Tongue (tissue), 1 donor: ENCODE measurements at regions not wholly inside any gene's neighbourhood (a gene's known extent, or its start where the extent isn't known, plus 50 kb on each side); places are given as distances from the start of the nearest gene placed in this dataset.
"Not testable (repeated sequence)": the region's sequence is repeated elsewhere in the genome, so short reads cannot be mapped to it uniquely, and the experiment has no call there.

Source experiments
- DNase-seq: peaks from one replicate; pipeline ENCODE4 v3.0.0-alpha.2; 2015

DNA sequence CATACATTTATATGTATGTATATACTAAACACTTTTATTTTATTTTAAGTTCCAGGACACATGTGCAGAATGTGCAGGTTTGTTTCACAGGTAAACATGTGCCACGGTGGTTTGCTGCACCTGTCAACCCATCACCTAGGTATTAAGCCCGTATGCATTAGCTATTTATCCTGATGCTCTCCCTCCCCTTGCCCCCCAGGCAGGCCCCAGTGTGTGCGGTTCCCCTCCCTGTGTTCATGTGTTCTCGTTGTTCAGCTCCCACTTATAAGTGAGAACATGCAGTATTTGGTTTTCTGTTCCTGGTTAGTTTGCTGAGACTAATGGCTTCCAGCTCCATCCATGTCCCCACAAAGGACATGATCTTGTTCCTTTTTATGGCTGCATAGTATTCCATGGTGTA, 158.3 kb downstream of the TMEM132E start:
- not testable (repeated sequence) for DNase-seq

DNA sequence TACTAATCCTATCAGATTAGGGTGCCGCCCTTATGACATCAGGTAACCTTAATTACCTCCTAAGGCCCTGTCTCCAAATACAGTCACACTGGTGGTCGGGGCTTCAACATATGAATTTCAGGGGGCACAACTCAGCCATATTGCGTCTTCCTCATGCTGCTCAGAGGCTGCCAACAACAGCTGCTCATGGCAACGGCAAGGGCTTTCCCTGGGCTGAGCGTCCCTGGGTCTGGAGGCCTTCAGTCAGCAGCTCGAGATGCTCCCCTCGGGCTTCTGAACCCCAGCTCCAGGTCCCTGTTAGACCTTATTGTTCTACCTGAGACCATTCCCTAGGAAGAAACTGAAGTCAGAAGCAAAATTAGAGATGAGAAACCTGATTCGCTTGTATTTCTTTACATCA, 157.2 kb downstream of the TMEM132E start:
- no peak for DNase-seq

DNA sequence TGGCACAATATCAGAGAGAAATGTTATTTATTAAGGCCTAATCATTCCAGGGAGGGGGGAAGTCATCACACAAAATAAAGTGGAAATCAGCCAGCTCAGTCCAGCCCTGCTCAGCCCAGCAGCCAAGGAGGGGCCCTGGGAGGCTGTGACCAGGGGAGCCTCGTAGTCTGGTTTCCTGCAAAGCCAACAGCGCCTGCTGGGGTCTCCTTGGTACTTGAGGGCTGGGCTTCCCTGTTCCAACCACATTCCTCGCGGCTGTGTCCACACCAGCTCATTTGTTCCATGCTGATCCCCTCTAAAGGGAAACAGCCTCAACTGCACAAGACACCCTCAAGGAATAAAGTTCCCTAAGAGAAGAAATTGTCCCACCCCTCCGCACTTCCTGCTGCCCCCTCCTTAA, 154.0 kb downstream of the TMEM132E start:
- DNase-seq = no peak

DNA sequence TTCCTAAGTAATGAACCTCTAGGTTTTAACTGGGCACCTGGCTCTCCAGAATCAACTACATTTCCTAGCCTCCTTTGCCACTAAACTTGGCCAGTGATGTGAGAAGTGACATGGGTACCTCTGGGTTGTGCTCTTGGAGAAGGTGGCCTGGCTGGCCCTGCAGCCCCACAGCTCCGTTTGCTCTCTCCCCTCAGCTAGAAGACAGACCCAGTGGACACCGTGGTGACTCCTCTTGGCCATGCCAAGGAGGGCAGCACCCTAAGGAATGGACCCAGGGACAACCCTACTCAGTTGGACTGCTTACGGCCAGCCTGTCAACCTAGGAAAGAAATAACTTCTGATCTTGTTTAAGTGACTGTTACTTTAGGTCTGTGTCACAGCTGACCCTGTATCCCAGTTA, 151.4 kb downstream of the TMEM132E start:
- no peak for DNase-seq

DNA sequence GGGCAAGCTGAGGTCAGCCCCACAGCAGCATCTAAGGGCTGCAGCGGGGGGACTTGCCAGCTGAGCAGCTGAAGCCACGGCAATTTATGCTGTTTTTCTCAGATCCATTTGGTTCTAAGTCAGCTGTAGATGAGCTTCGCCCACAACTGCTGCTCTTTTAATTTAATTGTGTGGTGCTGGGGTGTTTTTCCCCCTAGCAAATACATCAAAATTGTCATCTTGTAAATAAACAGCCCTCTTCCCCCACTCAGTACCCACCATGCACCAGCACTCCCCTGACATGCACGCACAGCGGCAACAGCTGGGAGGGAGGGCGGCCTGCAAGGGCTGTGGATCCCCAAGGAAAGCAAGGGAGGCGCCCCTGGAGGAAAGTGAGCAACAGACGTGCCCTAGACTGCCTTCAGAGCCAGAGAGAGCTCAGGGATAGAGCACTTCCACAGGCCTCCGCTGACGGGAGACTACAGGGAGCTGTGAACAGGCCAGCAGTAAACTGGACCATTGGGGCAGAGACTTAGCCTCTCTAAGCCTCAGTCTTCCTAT, 149.5 kb downstream of the TMEM132E start:
- no peak for DNase-seq

DNA sequence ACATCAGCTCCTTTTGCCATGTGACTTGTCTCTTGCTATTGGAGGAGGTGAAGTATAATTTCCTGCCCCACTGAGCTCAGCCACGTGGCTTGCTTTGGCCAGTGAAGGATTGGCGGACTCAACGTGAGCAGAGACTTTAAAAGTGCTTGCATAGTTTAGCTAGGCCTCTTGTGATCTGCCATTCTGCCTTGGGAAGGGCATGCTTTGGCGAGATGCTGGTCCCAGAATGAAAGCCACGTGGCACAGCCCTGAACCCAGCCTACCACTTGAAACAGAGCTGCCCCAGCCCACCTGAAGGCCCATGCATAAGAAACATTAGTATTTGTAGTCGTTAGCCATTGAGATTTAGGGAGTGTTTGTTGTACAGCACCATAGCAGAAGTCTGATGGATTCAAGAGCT, 148.2 kb downstream of the TMEM132E start:
- DNase-seq = no peak

DNA sequence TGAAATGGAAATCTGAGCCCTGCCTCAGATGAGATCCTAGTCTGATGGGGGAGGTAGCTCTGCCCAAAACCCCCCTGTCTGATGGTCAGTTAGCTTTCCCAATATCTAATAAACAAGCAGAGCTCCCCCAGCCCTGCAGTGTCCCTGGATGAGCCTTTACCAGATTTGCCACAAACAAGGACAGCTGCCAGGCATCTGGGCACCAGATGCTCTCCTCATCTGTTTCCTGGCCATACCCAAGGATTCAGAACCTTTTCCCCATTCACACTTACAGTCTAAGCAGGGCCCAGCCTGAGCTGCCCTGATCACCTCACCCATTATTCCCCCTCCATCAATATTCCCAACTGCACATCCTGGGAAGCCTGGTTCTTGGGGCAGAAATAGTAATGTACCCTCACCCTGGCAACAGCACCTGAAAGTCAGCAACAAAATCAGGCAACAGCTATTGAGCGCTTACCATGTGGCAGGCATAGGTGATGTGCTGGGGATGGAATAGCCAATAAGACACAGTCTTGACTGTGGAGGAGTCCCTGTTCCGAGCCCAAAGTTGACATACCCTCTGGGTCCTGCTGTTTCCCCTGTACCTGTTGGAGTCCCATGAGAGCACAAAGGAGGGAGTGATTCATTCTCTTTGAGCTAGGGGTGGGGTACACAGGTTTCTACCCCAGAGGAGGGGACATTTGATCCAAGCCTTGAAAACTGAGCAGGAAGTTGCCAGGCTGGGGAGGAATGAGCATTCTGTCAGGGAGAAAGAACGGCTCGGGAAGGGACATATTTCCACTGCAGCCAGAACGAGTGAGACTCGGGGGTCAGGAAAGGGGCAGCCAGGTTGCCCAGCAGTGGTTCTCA, 147.4 kb downstream of the TMEM132E start:
- no peak for DNase-seq

DNA sequence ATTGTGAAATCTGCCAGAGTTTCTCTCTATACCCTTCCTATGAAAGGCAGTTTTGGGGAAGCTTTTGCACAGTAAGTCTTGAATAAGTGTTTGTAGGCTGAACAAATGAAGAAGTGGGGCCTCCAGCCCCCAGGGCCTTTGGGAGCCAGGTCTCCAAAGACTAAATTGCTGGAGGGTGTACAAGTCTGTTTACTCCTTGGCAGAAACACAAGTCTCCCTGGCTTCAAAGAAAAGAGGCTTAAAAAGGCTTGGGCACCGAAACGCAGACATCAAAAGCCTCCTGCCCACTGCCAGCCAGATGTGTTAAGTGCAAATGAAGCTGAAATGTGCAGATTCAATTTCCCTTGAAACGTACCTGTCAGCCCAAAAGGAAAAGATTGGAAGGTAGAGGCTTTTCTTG, 146.3 kb downstream of the TMEM132E start:
- no peak for DNase-seq

DNA sequence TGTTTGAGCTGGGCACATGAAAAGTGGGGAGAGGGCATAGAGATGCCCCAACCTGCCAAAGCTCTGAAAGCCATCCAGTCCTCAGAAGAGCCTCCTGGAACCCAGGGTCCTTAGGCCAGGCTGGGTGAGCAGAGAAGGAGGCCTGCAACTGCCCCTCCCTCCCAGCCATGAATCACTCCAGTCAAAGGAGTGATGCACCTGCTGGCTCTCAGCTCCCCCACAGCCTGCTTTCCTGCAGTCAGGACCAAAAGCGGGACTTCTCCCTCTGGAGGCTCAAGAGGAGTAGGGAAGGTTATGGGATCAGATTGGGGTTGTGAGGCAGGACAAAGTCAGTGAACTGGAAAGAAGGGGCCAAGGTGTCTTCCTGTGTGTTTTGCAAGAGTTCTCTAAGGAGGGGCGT, 145.6 kb downstream of the TMEM132E start:
- no peak for DNase-seq

DNA sequence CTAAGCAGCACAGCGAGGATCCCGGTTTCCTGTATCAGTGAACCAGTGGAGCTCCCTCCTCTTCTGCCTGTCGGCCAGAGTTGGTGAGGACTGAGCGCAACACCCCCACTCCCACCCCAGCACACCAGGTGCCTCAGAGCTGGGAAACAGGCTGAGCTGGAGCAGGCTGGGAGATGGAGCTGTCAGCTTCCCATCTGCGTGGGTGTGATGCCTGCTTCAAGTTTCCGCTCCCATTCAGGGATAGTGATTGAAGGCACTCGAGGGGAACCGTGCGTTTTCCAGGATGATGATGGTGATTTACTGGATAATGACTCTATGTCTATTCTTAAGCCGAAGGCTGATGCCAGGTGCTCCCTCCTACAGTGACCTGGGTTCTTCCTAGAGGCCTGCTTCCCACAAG, 144.5 kb downstream of the TMEM132E start:
- DNase-seq = no peak

DNA sequence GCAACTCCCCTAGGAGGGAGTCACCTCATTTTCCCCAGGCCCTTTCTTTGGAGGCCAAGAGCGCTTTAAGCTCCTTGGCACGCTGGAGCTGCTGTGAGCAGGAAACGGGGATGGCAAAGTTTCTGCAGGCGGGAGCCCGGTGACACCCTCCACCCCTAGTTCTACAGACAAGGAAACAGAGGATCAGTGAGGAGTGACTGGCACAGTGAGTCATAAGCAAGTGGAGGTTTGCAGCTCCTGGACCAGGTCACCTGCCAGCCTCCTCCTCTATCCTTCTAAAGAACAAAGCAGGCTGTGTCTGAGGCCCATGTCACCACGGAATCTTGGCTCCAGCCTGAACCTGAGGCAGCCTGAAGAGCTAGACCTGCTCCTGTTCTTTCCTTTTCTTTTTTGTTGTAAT, 141.9 kb downstream of the TMEM132E start:
- no peak for DNase-seq

DNA sequence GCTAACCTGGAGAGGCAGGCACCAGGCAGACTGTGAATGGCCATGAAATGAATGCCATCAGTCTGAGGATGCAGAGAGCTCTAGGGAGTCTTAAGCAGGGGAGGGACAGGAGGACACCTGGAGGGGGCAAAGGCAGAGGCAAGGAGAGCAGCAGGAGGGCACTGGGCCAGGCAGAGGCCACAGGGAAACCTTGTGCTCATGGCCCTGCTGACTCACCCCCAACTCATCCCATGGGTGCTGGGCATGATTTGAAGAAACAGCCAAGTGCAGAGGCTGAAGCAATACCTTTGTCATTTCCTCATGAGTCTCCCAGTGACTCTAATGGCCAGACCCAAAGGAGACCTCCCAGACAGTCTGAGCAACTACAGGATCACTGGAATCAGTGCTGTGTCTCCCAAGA, 141.4 kb downstream of the TMEM132E start:
- no peak for DNase-seq

DNA sequence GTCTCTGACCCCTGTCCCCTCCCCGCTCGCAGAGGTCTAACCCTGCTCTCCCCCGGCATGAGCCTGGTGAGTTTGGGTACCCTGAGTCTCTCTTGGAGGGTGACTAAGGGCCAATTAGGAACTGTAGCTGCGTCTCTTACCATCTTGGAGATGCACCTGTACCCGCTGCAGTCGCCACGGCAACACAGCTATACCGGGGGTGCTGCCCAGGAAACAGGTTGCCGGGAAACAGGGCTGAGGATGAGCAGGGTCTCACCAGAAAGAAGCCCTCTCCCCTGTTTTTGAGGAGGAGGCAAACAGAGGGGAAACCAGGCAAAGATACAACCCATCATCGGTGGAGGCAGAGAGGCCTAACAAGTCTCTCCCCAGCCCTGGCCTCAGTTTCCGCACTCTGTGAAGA, 140.2 kb downstream of the TMEM132E start:
- DNase-seq = no peak

DNA sequence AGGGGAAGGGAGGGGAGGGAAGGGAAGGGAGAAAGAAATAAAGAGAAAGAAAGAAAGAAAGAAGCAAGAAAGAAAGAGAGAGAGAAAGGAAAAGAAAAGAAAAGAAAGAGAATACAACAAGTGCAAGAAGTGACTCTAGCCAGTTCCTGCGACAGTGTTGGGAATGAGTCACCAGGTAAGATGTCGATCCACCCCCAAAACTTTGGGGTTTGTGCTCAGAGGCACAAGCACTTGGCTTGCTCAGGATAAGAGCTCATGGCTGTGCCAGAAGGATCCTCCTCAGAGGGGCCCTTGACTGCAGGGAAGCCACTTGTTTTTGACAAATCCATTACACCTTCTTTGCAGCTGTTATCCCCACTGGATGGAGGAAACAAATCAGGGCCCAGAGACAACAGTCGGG, 137.7 kb downstream of the TMEM132E start:
- DNase-seq = no peak

DNA sequence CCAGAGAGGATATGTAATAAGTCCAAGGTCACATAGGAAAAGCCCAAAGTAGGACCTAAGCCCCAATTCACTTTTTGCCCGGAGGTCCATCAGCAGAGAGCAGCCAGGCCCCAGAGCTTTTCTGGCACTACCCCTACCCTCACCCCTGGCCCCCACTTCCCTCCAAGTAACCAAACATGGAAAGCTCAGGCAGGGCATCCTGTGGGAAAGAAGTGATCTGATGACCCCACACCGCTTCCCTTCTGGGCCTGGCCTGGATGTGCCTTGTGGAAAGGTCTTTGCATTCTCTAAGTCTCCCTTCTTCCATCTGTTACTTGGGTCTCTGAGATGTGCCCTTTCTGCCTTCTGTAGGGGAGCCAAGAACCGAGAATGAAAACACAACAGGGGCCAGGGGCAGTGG, 136.9 kb downstream of the TMEM132E start:
- DNase-seq = no peak

DNA sequence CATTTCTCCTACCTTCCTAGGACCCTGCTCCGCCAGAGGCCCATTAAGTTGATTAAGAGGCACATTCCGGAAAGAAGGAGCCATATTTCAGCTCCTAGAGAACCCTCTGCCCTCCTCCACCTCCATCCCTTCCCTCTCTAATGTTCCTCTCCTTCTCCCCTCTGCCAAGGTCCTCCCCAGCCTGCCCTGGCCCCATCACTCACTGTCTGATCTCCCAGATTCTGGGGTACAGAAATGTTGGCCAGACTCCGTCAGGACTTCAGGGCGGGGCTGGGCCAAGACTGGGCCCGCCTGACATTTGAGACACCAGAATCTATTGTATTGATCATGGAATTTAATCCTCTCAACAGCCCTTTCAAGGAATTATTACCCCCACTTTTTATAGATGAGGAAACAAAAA, 136.1 kb downstream of the TMEM132E start:
- no peak for DNase-seq

DNA sequence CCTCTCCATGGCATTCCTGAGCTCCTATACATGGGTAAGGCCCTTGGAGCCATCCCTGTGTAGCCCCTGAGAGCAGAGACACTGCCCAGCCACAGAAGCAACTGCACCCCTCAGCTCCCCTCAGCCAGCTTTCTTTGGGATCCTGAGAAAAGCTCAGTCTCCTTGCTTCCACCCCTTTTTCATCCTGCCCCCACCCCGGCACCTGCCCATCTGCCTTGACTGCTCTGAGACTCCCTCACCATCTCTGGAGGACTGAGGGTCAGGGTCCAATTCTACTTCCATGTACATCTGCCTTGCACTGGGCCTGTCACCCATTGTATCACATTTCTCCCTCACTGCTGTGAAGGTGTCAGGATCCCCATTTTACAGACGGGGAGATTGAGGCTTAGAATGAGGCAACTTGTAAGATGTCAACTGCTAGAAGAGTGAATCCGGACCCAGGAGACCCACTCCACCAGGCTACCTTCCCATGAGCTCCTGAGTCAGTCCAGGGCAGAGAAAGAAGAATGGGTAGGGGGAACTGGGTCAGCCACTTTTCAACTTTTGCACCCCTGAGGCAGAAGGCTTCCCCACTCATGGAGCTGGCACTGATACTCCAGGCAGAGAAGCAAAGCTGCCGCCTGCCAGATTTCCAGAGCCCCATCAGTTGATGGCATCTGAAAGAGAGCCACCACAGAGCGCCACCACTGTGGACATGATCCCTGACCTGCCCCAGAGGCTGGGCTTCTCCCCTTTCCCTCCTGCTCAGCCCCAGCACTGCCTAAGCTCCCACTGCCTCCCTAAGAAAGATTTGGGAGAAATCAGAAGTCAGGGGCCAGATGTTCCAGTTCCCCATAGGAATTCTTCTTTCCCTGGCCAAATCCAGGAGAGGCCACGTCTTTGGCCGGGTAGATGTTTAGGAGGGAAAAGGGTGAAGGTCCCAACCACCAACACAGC, 135.4 kb downstream of the TMEM132E start:
- no peak for DNase-seq

DNA sequence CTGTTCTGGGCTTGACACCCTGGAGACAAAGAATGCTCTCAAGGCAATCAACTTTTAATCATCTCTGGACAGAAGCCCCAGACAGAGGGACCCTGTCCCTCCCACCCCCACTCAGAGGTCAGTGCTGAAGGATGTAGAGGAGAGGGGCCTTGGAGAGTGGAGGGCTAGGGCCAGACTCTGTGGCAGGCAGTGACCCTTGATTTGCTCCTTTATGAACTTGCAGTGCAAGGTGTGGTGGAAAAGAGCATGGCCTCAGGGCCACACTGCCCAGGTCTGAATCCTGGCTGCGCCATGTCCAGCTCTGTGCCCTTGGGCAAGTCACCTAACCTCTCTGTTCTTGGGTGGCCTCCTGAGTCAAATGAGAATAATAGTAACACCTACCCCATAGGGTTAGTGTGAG, 134.3 kb downstream of the TMEM132E start:
- DNase-seq = no peak

DNA sequence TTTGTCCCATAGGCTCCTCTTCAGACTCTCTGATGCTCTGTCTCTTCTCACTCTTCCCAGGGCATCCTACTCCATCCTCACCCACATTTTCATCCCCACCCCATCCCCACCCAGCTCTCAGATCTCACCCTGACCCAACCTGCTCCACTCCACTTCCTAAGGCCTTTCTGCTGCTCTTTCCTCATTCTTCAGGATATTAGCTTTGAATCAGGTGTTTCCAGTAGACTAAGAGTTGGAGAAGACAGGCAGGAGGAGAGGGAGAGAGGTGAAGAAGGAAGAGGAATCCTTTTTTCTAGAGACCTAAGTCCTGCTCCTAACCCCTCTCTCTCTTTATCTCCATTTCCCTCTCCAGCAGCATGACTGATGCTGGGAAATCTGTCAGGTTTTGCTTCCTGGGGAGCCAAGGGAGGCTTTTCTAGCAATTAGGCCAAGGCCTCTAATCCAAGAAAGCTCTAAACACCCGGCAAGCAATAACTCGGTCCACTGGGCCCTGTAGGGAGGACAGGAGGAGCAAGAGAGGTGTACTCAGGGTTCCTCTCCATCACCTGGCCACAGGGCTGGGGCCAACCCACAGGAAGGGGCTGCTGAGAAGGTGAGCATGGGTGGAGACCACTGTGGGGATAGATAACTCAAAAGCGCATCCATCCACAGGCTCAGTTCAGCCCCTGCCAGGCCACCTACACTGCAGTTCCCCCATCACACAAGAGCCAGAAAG, 133.3 kb downstream of the TMEM132E start:
- DNase-seq = no peak

DNA sequence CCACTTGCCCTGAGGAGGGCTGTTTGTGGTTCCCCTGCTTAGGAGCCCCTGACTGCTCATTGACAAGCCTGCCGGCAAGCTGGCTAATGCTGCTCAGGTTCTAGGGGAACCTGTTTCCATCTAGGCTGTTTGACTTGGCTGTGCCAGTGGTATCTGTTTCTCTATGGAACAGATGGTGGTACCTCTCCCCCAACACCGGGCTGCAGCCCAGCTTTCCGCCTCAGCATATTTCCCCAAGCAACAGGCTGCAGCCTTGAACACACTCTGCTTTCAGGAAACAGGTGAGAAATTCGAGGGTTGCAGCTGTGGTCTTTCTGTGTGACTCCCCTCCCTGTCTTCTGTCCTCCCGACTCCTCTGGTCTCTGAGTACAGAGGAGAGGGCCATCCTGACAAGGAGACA, 132.3 kb downstream of the TMEM132E start:
- no peak for DNase-seq

DNA sequence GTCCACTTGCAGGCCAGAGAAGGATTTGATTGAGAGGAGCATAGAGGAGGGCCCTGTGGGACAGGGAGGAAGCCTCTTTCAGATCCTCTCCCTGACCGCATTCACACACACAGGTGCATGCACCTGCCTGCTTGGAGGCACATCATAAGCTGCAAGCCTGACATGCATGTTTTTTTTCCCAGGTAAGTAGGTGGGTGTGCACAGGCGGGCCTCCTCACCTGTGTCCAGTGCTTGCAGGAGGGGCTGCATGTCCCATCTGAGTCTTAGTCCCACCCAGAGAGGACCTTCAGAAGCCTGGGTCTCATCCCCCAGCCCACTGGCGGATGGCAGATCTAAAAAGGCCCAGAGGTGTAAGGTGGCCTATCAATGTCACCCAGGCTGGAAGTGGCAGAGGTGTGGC, 130.8 kb downstream of the TMEM132E start:
- no peak for DNase-seq

DNA sequence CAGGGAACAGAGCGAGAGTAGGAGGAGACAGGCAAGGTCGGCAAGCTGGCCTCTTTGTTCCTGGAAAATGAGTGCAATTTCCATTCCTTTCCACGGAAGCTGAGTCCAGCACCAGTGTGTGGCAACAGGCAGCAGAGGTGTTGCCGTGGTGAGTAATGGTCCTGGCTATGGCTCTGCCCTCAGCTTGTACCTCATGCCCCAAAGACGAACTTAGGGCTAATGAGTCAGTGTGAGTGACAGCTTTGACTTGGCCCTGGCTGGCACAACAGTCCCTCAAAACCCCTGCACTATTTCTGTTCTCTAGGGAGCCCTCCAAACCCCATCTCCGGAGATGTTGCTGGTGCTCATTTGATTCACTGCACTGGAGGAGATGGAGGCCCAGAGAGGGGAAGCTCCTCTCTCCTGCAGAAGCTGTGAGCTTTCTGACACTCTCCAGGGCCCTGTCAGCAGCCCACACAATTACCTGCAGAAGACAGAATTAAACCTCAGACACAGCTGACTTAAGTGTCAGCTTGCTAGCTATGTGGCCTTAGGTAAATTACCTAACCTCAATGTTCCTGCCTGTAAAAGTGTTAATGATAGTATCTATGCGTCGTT, 129.9 kb downstream of the TMEM132E start:
- DNase-seq = peak; percentile 9
